ENCODE measurements at regions not wholly inside any gene's neighbourhood (a gene's known extent, or its start where the extent isn't known, plus 50 kb on each side); places are given as distances from the start of the nearest gene placed in this dataset.

- TF ChIP-seq EZH2 (IDR thresholded peaks at IDR 0.05; ENCODE audit: insufficient read depth, poor library complexity, severe bottlenecking): no peak
- no peak for TF ChIP-seq EZH2phosphoT487 (IDR thresholded peaks at IDR 0.05; ENCODE audit: insufficient read depth, low read depth)
Observed at GRCh38 chr22:49201046-49201970, 626.4 kb downstream of the BRD1 start.
